Endothelial cell of umbilical vein (primary cell): ENCODE measurements at regions not wholly inside any gene's neighbourhood (a gene's known extent, or its start where the extent isn't known, plus 50 kb on each side); places are given as distances from the start of the nearest gene placed in this dataset.

Experiments used
- CTCF ChIP-seq, 2 donors: IDR thresholded peaks; 1 replicate in 1 of 2; 2 replicates in 1 of 2; pipeline ENCODE4 v1.5.1; 2011; ENCODE audit warnings: low read length in 2 of 2, mild to moderate bottlenecking in 2 of 2, moderate library complexity in 2 of 2, control low read depth in 1 of 2, inconsistent platforms in 1 of 2, low read depth in 1 of 2; ENCODE audit not compliant: insufficient read depth in 1 of 2; ENCODE audit errors: extremely low read depth in 1 of 2
- JUN ChIP-seq: IDR thresholded peaks from 2 replicates; pipeline ENCODE4 v1.6.1; 2011; ENCODE audit warnings: borderline replicate concordance, low read depth; ENCODE audit not compliant: insufficient read length, insufficient read depth
- POLR2AphosphoS5 ChIP-seq: IDR thresholded peaks from 2 replicates; pipeline ENCODE4 v1.6.1; 2012; ENCODE audit warnings: low read depth, mild to moderate bottlenecking, control low read depth, low read length, moderate library complexity; ENCODE audit not compliant: insufficient read depth

DNA sequence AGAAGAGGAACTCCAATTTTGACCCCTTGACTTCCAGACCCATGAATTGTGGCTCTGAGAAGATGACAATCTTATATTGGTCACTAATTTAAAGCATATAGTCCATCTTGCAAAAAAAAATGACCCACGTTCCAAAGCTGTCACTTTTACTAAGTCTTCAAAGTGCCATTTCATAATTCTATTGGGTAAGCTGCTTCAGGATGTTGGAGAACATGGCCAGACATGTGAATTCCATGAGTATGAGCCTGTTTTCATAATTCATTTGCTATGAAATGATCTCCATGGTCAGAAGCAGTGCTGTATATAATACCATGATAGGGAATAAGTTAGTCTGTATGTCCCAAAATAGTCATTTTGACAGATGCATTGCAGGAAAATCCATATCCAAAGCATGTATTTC lies 1787.3 kb downstream of the SLITRK5 start:
- TF ChIP-seq JUN (no peak), POLR2AphosphoS5 (no peak), CTCF (IDR thresholded peaks at IDR 0.05; ENCODE audit: extremely low read depth in 1 of 2, insufficient read depth in 1 of 2, low read depth in 1 of 2, low read length in 2 of 2) (no peak)
